ENCODE measurements at regions not wholly inside any gene's neighbourhood (a gene's known extent, or its start where the extent isn't known, plus 50 kb on each side); places are given as distances from the start of the nearest gene placed in this dataset.

- no peak for DNase-seq
Observed at GRCh38 chr6:98471444-98471843, 362.9 kb upstream of the POU3F2 start.

- no peak for DNase-seq
Observed at GRCh38 chr6:98477231-98477630, 357.1 kb upstream of the POU3F2 start.

DNA sequence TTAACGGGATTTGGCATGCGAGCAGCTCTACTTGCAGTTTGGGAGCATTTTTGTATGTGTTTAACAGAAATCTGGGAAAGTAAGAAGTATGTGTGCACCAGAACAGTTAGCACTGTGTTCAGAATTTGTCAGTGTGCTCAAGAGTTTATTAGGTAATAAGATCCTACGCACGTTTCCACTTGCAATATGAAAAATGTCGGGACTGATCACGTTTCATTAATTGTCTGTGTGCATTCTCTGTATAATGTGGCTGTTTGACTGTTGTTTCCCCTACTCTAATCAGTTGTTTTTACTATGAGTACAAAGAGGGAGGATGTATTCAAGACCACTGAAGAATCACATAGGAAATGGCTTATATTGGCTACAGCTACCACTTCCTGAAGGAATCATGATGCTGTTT is 349.7 kb upstream of the POU3F2 start:
- DNase-seq = no peak

- no peak for DNase-seq
Observed at GRCh38 chr6:98485593-98485992, 348.8 kb upstream of the POU3F2 start.

- peak; percentile 2 for DNase-seq
Observed at GRCh38 chr6:98486057-98486456, 348.3 kb upstream of the POU3F2 start.

GRCh38 chr6:98487612-98488011 is 346.8 kb upstream of the POU3F2 start:
- DNase-seq = no peak

DNA sequence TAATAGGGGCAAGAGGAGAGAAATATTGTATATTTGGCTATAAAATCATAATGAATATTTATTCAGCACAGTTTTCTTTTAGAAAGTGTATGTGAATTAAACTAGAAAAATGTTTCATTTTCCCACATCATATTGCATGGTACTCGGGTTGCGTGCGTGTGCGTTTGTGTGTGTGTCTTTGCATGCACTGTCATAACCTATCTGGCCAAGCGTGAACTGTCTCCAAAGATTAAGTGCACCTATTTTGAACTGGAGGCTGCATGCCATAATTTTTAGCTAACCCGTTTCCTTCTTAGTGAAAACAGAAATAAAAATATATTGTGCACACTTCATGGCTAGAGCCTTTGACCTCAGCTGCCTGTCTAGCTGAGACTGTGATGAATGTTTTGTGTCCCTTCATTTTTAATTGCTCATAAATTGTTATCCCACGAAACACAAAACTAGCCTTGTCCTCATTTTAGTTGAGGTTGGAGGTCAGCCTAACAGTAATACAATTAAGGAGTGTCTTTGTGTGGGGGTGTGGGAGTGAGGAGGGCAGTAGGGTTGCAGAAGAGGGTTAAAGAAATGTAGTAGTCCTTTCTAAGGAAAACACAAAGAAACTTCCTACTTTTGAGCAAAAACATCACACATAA is 336.1 kb upstream of the POU3F2 start:
- DNase-seq = no peak

- peak; percentile 2 for DNase-seq
Observed at GRCh38 chr6:98498866-98499265, 335.5 kb upstream of the POU3F2 start.

DNA sequence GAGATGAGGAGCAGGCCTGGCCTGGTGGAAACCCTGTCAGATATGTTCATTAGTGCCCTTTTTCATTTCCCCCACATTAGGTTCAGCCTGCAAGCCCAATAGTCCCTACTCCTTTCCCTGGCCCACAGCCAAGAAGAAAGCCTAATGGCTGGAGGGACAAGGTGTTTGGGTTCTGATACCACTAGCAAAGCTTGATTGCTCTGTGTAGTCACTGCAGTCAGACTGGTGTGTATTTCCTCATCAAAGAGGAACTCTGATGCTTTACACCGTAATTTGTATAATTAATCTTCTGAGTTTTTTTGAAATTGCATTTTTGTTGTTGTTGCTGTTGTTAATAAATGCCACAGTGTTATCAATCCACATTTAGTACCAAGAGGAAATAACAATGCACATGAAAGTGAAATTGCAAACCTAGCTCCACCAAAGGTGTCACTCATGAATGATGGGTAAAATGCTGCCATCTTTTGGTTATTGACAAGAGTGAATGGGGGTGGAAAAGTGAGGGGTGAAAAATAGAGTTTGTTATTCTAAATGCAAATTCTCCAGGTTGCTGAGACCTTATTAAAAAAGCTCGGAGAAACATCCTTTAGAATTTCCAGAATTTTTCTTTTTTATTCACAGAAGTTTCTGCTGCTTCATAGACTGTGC is 320.2 kb upstream of the POU3F2 start:
- no peak for DNase-seq

GRCh38 chr6:98514796-98515195 is 319.6 kb upstream of the POU3F2 start:
- DNase-seq = no peak

DNA sequence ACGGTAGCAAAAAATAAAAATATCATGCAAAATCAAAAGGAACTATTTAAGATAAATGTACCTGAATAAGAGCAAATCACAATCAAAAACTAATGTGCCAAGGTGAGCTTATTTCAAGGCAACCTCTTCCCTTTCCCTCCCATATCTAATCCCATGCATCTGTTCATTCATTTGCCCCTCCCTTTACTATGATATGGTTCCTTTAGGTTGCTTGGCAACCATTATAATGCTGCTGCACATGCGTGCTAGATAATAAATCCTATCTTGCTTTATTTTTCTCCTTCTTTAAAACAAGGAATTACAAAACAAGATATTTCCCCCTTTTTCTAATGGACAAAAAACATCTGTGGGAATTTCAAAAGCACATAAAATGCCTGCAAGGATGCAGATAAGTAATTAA is 318.2 kb upstream of the POU3F2 start:
- no peak for DNase-seq

- no peak for DNase-seq
Observed at GRCh38 chr6:98516866-98517265, 317.5 kb upstream of the POU3F2 start.

- DNase-seq = no peak
Observed at GRCh38 chr6:98525860-98526259, 308.5 kb upstream of the POU3F2 start.

GRCh38 chr6:98526465-98526864 is 307.9 kb upstream of the POU3F2 start:
- no peak for DNase-seq

DNA sequence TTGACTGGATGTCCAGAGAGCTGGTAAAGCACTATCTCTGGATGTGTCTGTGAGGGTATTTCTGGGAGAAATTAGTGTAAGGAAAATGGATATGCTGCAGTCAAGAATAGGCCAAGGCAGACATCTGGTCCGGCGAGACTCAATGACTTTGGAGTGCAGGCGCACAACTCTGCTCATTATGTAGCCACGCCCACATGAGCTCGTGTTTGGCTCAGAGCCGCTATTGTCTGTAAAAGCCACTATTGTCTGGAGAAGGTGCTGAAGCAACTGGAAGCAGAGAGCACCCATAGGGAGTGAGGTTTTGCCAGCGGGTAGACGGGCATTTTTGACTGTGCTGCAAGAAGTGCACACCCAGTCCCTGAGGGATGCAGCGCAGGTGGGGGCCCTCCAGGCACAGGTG is 305.0 kb upstream of the POU3F2 start:
- DNase-seq = no peak

DNA sequence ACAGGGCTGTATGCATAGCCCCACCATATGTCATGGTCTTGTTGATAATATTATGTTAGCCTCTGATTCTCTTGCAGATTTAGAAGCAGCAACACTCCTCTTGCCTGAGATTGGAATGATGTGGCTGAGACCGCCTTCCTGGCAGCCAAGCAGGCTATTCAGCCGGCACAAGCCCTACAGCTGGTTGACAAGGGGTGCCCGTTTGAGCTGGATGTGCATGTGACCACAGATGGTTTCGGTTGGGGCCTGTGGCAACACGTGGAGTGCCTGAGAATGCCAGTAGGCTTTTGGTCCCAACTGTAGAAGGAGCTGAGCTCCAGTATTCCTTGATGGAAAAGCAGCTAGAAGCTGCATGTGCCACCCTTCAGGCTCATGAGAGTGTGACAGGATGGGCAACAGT is 303.6 kb upstream of the POU3F2 start:
- no peak for DNase-seq

DNA sequence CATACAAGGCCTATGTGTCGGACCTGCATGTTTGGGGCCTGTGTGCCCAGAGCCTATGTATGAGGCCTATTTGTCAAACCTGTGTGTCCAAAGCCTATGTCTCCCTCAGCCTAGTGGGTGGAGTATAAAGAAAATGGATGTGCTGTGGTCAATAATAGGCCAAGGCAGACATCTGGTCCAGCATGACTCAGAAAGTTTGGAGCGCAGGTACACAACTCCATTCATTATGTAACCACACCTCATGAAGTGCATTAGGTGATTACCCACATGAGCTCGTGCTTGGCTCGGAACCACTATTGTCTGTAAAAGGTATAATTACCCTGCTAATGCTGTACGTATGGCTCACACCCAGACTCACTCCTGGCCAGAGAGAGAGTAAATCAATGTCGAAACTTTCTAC is 302.4 kb upstream of the POU3F2 start:
- no peak for DNase-seq

GRCh38 chr6:98539741-98540140 is 294.6 kb upstream of the POU3F2 start:
- no peak for DNase-seq

- no peak for DNase-seq
Observed at GRCh38 chr6:98546376-98546775, 288.0 kb upstream of the POU3F2 start.

GRCh38 chr6:98547151-98547550 is 287.2 kb upstream of the POU3F2 start:
- no peak for DNase-seq

DNA sequence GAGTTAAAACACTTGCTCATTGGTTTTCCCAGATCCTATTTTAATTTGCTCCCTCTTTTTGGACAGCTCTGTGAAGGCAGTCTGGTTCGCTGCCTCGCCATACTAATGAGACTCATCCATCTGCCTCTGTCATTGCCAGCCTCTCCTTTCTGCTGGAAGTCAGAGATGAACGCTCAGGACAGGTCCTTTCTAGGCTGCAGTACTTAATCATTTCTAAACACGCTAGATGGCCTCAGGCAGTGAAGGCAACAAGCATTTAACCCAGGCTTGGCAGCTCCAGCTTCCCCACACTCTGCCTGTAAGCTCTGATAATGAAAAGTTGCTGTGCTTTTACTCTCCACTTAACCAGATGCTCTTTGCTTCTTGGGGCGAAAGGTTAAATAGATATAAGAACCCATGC is 286.7 kb upstream of the POU3F2 start:
- DNase-seq = no peak

- DNase-seq = no peak
Observed at GRCh38 chr6:98548301-98548700, 286.1 kb upstream of the POU3F2 start.

DNA sequence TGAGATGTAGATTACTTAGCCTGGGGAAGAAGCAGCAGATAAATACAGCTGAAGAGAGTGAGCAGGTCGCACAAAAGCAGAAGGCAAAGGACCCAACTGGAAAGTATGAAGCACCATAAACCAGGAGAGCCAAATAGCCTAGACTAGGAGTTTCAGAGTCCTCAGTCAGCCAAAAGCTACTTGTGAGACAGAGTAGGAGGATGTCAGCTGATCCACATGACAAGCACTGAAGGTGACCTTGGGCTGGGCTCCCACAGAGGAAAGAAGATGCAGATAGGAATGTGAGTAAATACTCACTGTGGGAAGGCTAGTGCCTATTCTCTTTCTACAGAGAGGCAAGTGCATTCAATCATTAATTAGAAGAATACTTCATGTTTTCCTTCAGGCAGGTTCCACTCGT is 274.0 kb upstream of the POU3F2 start:
- DNase-seq = no peak

GRCh38 chr6:98560841-98561240 is 273.5 kb upstream of the POU3F2 start:
- no peak for DNase-seq

GRCh38 chr6:98566126-98566525 is 268.2 kb upstream of the POU3F2 start:
- no peak for DNase-seq
